HG02623 (cell line): ENCODE measurements at regions not wholly inside any gene's neighbourhood (a gene's known extent, or its start where the extent isn't known, plus 50 kb on each side); places are given as distances from the start of the nearest gene placed in this dataset.

Experiments
- ATAC-seq: cut with Tn5 transposase; IDR thresholded peaks from one replicate; pipeline ENCODE4 v1.9.1; 2021; ENCODE audit warnings: moderate library complexity; ENCODE audit not compliant: unreplicated experiment

DNA sequence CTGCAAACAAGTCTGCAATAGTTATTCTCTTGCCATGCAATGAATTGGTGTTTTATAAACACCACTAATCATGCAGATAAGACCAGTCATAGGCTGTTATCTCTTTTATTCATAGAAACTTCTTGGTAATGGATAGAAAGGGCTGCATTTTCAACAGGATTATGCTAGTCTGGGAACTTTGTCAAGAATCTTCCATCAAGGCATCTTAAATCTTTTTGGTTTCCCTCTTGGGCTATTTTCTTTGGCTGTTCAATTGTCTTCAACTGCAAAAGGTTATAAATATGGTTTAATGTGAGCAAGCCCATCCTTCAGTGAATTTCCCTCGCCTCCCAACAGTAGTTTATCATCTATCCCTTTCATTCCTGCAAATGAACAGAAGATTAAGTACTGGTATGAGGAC, 59.0 kb upstream of the MINAR1 start:
- no peak for ATAC-seq

DNA sequence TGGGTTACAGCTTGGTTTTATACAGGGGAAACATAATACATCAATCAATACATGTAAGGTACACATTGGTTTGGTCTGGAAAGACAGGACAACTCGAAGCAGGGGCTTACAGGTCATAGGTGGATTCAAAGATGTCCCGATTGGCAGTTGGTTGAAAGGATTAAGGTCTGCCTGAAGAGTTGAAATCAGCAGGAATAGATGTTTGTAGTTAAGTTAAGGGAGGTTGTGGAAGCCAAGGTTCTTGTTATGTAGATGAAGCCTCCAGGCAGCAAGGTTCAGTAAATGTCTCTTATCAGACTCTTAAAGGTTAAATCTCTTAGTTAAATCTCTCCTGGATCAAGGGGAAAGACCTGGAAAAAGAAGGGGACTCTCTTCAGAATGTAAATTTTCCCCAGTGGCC, 58.4 kb upstream of the MINAR1 start:
- ATAC-seq = no peak

DNA sequence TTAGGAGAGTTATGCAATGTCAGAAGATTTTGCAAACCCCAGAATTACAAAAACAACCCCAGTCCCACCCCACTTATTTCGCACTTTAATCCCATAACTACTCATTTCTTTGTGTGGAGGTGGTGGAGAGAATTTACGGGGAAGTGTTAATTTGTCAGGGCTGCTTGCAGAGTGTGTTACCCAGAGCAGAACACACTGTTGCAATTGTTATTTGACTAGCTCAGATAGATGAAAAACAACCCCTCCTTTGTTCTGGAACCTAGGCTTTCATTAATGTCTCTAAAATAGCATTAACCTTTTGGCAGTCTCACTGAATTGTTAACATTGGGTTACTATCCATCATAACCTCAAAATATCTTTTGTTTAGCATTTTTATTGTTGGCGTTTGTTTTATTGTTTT, 55.8 kb upstream of the MINAR1 start:
- no peak for ATAC-seq

DNA sequence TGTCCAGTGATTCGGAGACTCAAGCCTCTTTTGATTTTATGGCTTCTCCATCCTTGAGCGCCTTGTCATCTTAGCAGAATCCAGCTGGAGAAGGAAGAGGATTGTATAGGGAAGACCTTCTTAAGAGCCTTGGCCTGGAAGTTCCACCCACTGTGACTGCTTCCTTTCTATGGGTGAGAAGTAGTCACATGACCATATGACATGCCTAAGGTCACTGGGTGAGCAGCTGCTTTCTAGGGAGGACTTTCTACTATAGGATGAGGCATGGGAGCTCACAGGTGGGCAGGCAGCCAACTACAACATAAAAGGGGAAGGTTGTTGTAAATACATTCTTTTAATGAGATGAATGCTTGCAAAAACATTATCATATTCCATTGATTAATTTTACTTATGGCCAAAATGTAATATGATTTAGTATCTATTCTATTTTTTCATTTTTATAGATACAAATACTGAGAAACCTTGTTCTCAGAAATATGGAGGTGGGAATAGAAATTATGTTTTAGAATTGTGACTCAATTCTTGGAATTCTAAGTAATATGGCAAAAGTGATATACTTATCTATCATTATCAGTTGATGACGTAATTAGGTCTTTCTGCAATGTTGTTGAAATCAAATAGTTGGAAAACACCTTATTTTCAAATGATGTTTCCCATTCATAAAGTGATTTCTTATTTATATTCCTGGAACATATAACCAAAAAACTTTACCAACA, 53.6 kb upstream of the MINAR1 start:
- no peak for ATAC-seq

DNA sequence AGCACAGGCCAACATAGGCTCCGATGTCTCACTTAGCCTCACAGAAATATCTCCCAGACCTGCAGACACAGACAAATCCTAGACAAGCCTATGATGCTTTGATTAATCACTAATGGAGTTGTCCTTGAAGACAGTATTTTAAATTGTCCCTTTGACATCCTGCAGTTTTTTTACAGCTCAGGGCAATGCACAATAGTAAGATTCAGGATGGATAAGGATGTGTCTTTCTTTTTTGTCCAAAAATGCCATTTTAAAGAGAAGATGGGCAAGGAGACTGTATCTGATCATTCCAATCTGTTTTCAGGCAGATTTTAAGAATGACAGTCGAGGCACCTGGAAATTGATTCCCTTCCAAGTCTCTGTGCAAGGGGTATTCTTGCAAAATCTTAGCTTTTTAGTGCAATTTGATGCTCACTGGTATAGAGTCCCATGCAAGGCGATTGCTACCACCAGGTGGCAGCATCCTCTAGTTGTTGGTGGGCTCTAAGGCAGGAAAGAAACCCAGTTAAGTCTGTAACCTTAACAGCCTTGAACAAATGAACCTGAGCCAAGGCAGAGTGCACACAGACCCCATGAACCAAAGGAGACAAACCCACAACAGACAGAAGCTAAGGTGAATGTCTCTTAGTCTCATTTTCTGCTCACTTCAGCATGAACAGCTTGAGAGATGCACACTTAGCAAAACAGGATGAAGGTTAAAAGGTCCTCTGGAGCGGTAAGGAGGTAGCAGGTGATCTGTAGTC, 51.2 kb upstream of the MINAR1 start:
- ATAC-seq = peak; percentile 48

DNA sequence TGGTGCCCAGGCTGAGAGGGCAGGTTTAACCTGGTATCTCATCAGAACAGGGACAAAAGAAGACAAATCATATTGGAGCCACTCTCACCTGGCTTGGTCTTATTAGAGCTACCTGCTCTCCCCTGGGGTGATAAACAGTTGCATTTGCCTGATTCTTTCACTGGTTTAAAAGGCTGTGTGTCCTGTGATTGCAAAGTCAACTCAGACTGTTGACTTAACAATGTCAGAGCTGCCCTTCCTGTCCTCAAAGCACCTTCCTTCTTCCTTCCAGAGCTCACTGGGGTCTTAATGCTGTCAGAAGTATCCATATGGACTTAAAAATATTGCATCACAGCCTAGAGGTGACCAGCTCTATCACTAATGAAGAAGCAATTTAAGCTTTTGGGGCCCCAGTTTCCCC, 50.5 kb upstream of the MINAR1 start:
- ATAC-seq = no peak
